ENCODE measurements at regions not wholly inside any gene's neighbourhood (a gene's known extent, or its start where the extent isn't known, plus 50 kb on each side); places are given as distances from the start of the nearest gene placed in this dataset.
"Not testable (repeated sequence)": the region's sequence is repeated elsewhere in the genome, so short reads cannot be mapped to it uniquely, and the experiment has no call there.

- Histone ChIP-seq H3K36me3 (no peaks in the 10 kb centered on the region), H3K4me1 (no peaks in the 10 kb centered on the region), H3K4me3 (no peak overlapping the region), H3K27me3 (peaks cover 0 to 55% (median 0%) of the 10 kb centered on the region in 4 donors), H3K27ac (replicated peaks in 1 of 4) (no peak overlapping the region), H3K9me3 (peaks cover 0 to 12% (median 3%) of the 10 kb centered on the region in 4 donors)
- TF ChIP-seq, protein P1, sequence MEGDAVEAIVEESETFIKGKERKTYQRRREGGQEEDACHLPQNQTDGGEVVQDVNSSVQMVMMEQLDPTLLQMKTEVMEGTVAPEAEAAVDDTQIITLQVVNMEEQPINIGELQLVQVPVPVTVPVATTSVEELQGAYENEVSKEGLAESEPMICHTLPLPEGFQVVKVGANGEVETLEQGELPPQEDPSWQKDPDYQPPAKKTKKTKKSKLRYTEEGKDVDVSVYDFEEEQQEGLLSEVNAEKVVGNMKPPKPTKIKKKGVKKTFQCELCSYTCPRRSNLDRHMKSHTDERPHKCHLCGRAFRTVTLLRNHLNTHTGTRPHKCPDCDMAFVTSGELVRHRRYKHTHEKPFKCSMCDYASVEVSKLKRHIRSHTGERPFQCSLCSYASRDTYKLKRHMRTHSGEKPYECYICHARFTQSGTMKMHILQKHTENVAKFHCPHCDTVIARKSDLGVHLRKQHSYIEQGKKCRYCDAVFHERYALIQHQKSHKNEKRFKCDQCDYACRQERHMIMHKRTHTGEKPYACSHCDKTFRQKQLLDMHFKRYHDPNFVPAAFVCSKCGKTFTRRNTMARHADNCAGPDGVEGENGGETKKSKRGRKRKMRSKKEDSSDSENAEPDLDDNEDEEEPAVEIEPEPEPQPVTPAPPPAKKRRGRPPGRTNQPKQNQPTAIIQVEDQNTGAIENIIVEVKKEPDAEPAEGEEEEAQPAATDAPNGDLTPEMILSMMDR (IDR thresholded peaks at IDR 0.05), result no peak
- TF ChIP-seq POLR2A (IDR thresholded peaks at IDR 0.05; ENCODE audit: low read depth), result no peak
- TF ChIP-seq EP300 (IDR thresholded peaks at IDR 0.05), result no peak
- TF ChIP-seq POLR2AphosphoS5 (IDR thresholded peaks at IDR 0.05), result no peak
- DNase-seq (ENCODE audit: extremely low spot score), result no peak
- intact Hi-C loops (cut with DNase I), result no loop called here
- WGBS, result 64% methylated on average over 6 of the region's 6 CpGs
Observed at GRCh38 chr1:228554107-228554506, 66.9 kb downstream of the RNF187 start.

GRCh38 chr1:228555074-228555994 lies 68.2 kb downstream of the RNF187 start:
- H3K27me3 ChIP-seq, result peaks cover 0 to 42% (median 0%) of the 10 kb centered on the region in 4 donors
- no peaks in the 10 kb centered on the region for H3K4me1 ChIP-seq
- WGBS, result 61% methylated on average over 51 of the region's 71 CpGs
- no peaks in the 10 kb centered on the region for H3K36me3 ChIP-seq
- TF ChIP-seq POLR2AphosphoS5 (IDR thresholded peaks at IDR 0.05) (no peak), EP300 (IDR thresholded peaks at IDR 0.05) (no peak), POLR2A (IDR thresholded peaks at IDR 0.05; ENCODE audit: low read depth) (no peak)
- TF ChIP-seq, protein P1 (IDR thresholded peaks at IDR 0.05), result no peak
- no peak for DNase-seq (ENCODE audit: extremely low spot score)
- no peak overlapping the region for H3K27ac ChIP-seq (replicated peaks in 1 of 4)
- intact Hi-C loops (cut with DNase I), result no loop called here
- H3K9me3 ChIP-seq, result peaks cover 0 to 12% (median 3%) of the 10 kb centered on the region in 4 donors
- H3K4me3 ChIP-seq, result no peak overlapping the region

DNA sequence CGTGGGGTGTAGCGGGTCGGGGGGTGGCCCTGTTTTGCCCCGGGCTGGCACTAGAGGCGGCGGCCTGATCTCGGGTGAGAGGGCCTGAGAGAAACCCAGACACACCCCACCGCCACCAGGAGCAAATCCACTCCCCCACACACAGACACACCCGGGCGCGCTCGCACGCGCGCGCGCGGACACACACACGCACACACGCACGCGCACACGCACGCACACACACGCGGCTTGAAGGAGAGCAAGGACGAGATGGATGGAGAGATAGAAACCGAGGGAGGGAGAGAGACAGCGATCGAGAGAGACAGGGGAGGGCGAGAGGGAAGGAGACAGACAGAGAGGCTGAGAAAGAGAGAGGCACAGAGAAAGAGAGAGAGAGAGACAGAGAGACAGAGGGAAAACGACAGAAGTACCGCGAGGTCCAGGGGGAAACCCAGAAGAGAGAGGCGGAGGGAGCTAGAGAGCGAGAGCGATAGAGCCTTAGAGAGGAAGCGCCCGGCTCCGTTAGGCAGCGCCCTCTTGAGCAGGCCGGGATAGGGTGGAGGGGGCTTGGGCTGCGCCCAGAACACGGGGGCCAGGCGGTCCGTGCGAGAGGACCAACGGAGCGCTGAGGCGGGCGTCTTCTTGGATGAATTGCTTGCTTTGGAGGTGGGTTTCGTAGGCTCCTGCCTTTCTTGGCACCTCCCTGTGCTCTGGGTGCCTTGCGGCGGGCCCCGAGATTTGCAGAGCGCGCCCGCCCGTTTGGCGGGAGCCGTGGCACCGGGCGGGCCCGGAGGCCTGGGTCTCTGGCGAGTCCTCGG lies 69.7 kb downstream of the RNF187 start:
- WGBS, result 38% methylated on average over 20 of the region's 66 CpGs

More for the DNA sequence above, 69.7 kb downstream of the RNF187 start:
- H3K36me3 ChIP-seq; H3K27ac ChIP-seq (replicated peaks in 1 of 4); H3K4me3 ChIP-seq; intact Hi-C loops (cut with DNase I); DNase-seq (ENCODE audit: extremely low spot score); H3K4me1 ChIP-seq: not testable (repeated sequence)
- H3K27me3 ChIP-seq, result peaks cover 0 to 34% (median 0%) of the 10 kb centered on the region in 4 donors
- H3K9me3 ChIP-seq, result peaks cover 0 to 12% (median 3%) of the 10 kb centered on the region in 4 donors

Small RNAs in the stretch of these regions (small RNA-seq; reads per million reads assigned to genes)
- gene RNA5SP19, result 0.19 to 0.75 (median 0.51) reads per million in 3 donors

Measured in esophagus muscularis mucosa (tissue), 4 donors.